HL-60 (cell line): ENCODE measurements at regions not wholly inside any gene's neighbourhood (a gene's known extent, or its start where the extent isn't known, plus 50 kb on each side); places are given as distances from the start of the nearest gene placed in this dataset.

Experiments used
- DNase-seq, 2 experiments: peaks; one replicate each; pipeline ENCODE4 v3.0.0-alpha.2; 2010 to 2020; ENCODE audit warnings: low read depth in 1 of 2, low spot score in 1 of 2
- H3K27ac ChIP-seq: fragments of 250-450 bp; sonication (Bioruptor Pico); replicated peaks from 2 replicates; pipeline ENCODE4 v1.5.1; 2020; ENCODE audit warnings: mild to moderate bottlenecking, moderate library complexity
- H3K27me3 ChIP-seq: fragments of 250-450 bp; sonication (Bioruptor Pico); 2 replicates; pipeline ENCODE4 v1.5.1; 2021; ENCODE audit warnings: mild to moderate bottlenecking, moderate library complexity; ENCODE audit not compliant: insufficient read depth, poor library complexity, severe bottlenecking
- H3K4me3 ChIP-seq: replicated peaks from 2 replicates; pipeline ENCODE4 v1.5.1; 2011; ENCODE audit warnings: mild to moderate bottlenecking, control low read depth, low read length; ENCODE audit not compliant: insufficient read depth
- CTCF ChIP-seq: IDR thresholded peaks from one replicate; pipeline ENCODE4 v1.5.1; 2011; ENCODE audit warnings: low read length, control low read depth, inconsistent platforms; ENCODE audit not compliant: insufficient read depth
- GABPA ChIP-seq: IDR thresholded peaks from 2 replicates; pipeline ENCODE4 v1.6.1; 2012; ENCODE audit warnings: low read depth
- POLR2AphosphoS5 ChIP-seq: IDR thresholded peaks from 2 replicates; pipeline ENCODE4 v1.6.1; 2012; ENCODE audit warnings: low read depth
- REST ChIP-seq: IDR thresholded peaks from 2 replicates; pipeline ENCODE4 v1.6.1; 2012; ENCODE audit warnings: low read depth; ENCODE audit not compliant: insufficient replicate concordance
- SPI1 ChIP-seq: IDR thresholded peaks from 2 replicates; pipeline ENCODE4 v1.6.1; 2012; ENCODE audit warnings: low read depth, mild to moderate bottlenecking, borderline replicate concordance

- DNase-seq = no peak
- TF ChIP-seq POLR2AphosphoS5 (no peak), GABPA (no peak), REST (no peak), SPI1 (no peak), CTCF (no peak)
- H3K27ac ChIP-seq = no peak overlapping the region
- H3K4me3 ChIP-seq = no peak overlapping the region
- H3K27me3 ChIP-seq = no peaks in the 10 kb centered on the region
Measured at GRCh38 chr5:170444181-170444580, 55.0 kb upstream of the KCNMB1 start.

GRCh38 chr5:170443624-170444023 is 54.5 kb upstream of the KCNMB1 start:
- no peaks in the 10 kb centered on the region for H3K27me3 ChIP-seq
- H3K4me3 ChIP-seq = no peak overlapping the region
- H3K27ac ChIP-seq = no peak overlapping the region
- TF ChIP-seq SPI1 = no peak
- no peak for TF ChIP-seq POLR2AphosphoS5
- no peak for TF ChIP-seq CTCF
- no peak for TF ChIP-seq GABPA
- no peak for TF ChIP-seq REST
- DNase-seq = no peak

GRCh38 chr5:170442921-170443320 is 53.8 kb upstream of the KCNMB1 start:
- no peak overlapping the region for H3K4me3 ChIP-seq
- TF ChIP-seq POLR2AphosphoS5 (no peak), GABPA (no peak), CTCF (no peak), REST (no peak), SPI1 (no peak)
- no peaks in the 10 kb centered on the region for H3K27me3 ChIP-seq
- no peak for DNase-seq
- H3K27ac ChIP-seq = no peak overlapping the region
